ENCODE measurements at regions not wholly inside any gene's neighbourhood (a gene's known extent, or its start where the extent isn't known, plus 50 kb on each side); places are given as distances from the start of the nearest gene placed in this dataset.

GRCh38 chr4:103268746-103269145 lies 70.6 kb upstream of the CENPE start:
- ATAC-seq: no peak
- POLR2A ChIA-PET: no interaction called here
- no peak for DNase-seq (ENCODE audit: low spot score)
- Histone ChIP-seq H3K36me3 (replicated peaks in 1 of 2; ENCODE audit: control insufficient read depth in 1 of 2, insufficient read depth in 2 of 2, low read length in 2 of 2) (no peaks in the 10 kb centered on the region), H3K4me1 (ENCODE audit: insufficient read depth, low read length) (no peaks in the 10 kb centered on the region), H4K20me1 (ENCODE audit: insufficient read depth, low read length) (no peaks in the 10 kb centered on the region), H3K9ac (ENCODE audit: insufficient read depth, low read depth, low read length) (no peak overlapping the region), H3K4me3 (replicated peaks in 1 of 3; ENCODE audit: insufficient read depth in 1 of 3, low read depth in 2 of 3, low read length in 3 of 3) (no peak overlapping the region), H3K4me2 (ENCODE audit: low read depth, low read length) (no peak overlapping the region), H3K9me3 (ENCODE audit: low read length) (peaks cover 4% of the 10 kb centered on the region; the same call in 1 of the 2 replicates), H2AFZ (ENCODE audit: low read length) (no peak overlapping the region), H3K27ac (ENCODE audit: extremely low read length, insufficient read depth, low read length) (no peak overlapping the region), H3K79me2 (ENCODE audit: insufficient read depth, low read length) (peaks cover 7% of the 10 kb centered on the region), H3K27me3 (ENCODE audit: control insufficient read depth in 1 of 2, insufficient read depth in 2 of 2, low read length in 2 of 2) (no peaks in the 10 kb centered on the region)
- FAIRE-seq: no peak
- intact Hi-C loops (cut with micrococcal nuclease; ENCODE audit: unreplicated experiment): no loop called here
- in situ Hi-C loops (cut with HindIII; ENCODE audit: extremely low pct_ligation_motif_present, low pct_unique_long_range_greater_than_20kb): no loop called here
- CTCF ChIA-PET (ENCODE audit: low intra/inter-chr PET ratio, low total read pairs): no interaction called here
- no TSS peak for BruUV-seq (replicated peaks)
- no peak for TF ChIP-seq GATAD2A (CRISPR knock-in tag; IDR thresholded peaks at IDR 0.05)
- TF ChIP-seq ZMYM2 (CRISPR knock-in tag; IDR thresholded peaks at IDR 0.05): no peak
- TF ChIP-seq ISX (CRISPR knock-in tag; conservative IDR thresholded peaks at IDR 0.05): no peak
- no peak for TF ChIP-seq FOXK1 (CRISPR knock-in tag; IDR thresholded peaks at IDR 0.05; ENCODE audit: borderline replicate concordance, low read depth)
- no peak for TF ChIP-seq ZNF576 (CRISPR knock-in tag; IDR thresholded peaks at IDR 0.05)
- TF ChIP-seq ZNF737 (CRISPR knock-in tag; IDR thresholded peaks at IDR 0.05; ENCODE audit: borderline replicate concordance): no peak
- no peak for TF ChIP-seq ZBTB2 (CRISPR knock-in tag; IDR thresholded peaks at IDR 0.05; ENCODE audit: low read depth)
- TF ChIP-seq FOSL2 (CRISPR knock-in tag; IDR thresholded peaks at IDR 0.05): peak; percentile 17; the same call in 1 of the 2 replicates

- Histone ChIP-seq H3K27ac (ENCODE audit: extremely low read length, insufficient read depth, low read length) (no peak overlapping the region), H3K4me1 (ENCODE audit: insufficient read depth, low read length) (no peaks in the 10 kb centered on the region), H3K79me2 (ENCODE audit: insufficient read depth, low read length) (peaks cover 14% of the 10 kb centered on the region), H3K36me3 (replicated peaks in 1 of 2; ENCODE audit: control insufficient read depth in 1 of 2, insufficient read depth in 2 of 2, low read length in 2 of 2) (no peaks in the 10 kb centered on the region), H4K20me1 (ENCODE audit: insufficient read depth, low read length) (no peaks in the 10 kb centered on the region), H2AFZ (ENCODE audit: low read length) (no peak overlapping the region), H3K9me3 (ENCODE audit: low read length) (no peaks in the 10 kb centered on the region), H3K9ac (ENCODE audit: insufficient read depth, low read depth, low read length) (no peak overlapping the region), H3K27me3 (ENCODE audit: control insufficient read depth in 1 of 2, insufficient read depth in 2 of 2, low read length in 2 of 2) (no peaks in the 10 kb centered on the region), H3K4me2 (ENCODE audit: low read depth, low read length) (no peak overlapping the region), H3K4me3 (replicated peaks in 1 of 3; ENCODE audit: insufficient read depth in 1 of 3, low read depth in 2 of 3, low read length in 3 of 3) (no peak overlapping the region)
- no peak for FAIRE-seq
- CTCF ChIA-PET (ENCODE audit: low intra/inter-chr PET ratio, low total read pairs): no interaction called here
- no peak for TF ChIP-seq ASH2L (IDR thresholded peaks at IDR 0.05; ENCODE audit: insufficient read length, low read depth, low read length)
- peak; percentile 53; the same call in 1 of the 2 replicates for TF ChIP-seq RAD51 (IDR thresholded peaks at IDR 0.05; ENCODE audit: borderline replicate concordance)
- no peak for ATAC-seq
- in situ Hi-C loops (cut with HindIII; ENCODE audit: extremely low pct_ligation_motif_present, low pct_unique_long_range_greater_than_20kb) (no loop called here), intact Hi-C loops (cut with micrococcal nuclease; ENCODE audit: unreplicated experiment) (no loop called here)
- WGBS (ENCODE audit: low lambda C conversion rate): 41% methylated on average over 1 of the region's 1 CpG
- POLR2A ChIA-PET: no interaction called here
- DNase-seq (ENCODE audit: low spot score): no peak
- no TSS peak for BruUV-seq (replicated peaks)
Measured at GRCh38 chr4:103264905-103265304, 66.8 kb upstream of the CENPE start.

Measured in HepG2 (cell line).